CD4-positive, CD25-positive, alpha-beta regulatory T cell (primary cell): ENCODE measurements at regions not wholly inside any gene's neighbourhood (a gene's known extent, or its start where the extent isn't known, plus 50 kb on each side); places are given as distances from the start of the nearest gene placed in this dataset.

Experiments
- ATAC-seq, 2 donors: fragments of 150-1000 bp; cut with Tn5 transposase; one replicate each; pipeline ENCODE4 v1.10.0; 2021; ENCODE audit warnings: low read depth in 2 of 2, moderate number of reproducible peaks in 2 of 2, moderate library complexity in 1 of 2
- DNase-seq, 3 donors: peaks; one replicate each; pipeline versions ENCODE4 v3.0.0 to v3.0.0-alpha.2; 2012 to 2022; ENCODE audit warnings: mixed read lengths in 1 of 3
- H3K27ac ChIP-seq: one replicate; pipeline ENCODE4 v1.7.0; 2013; ENCODE audit warnings: mild to moderate bottlenecking, low read length; ENCODE audit not compliant: insufficient read depth, poor library complexity, severe bottlenecking
- H3K27me3 ChIP-seq: one replicate; pipeline ENCODE4 v1.7.0; 2013; ENCODE audit warnings: low read length; ENCODE audit not compliant: control insufficient read depth, insufficient read depth
- H3K36me3 ChIP-seq: one replicate; pipeline ENCODE4 v1.7.0; 2013; ENCODE audit warnings: mild to moderate bottlenecking, low read length, moderate library complexity; ENCODE audit not compliant: control insufficient read depth, insufficient read depth
- H3K4me1 ChIP-seq: 2 replicates; pipeline ENCODE4 v1.7.0; 2013; ENCODE audit warnings: mild to moderate bottlenecking, low read length; ENCODE audit not compliant: insufficient read depth, control insufficient read depth, poor library complexity, severe bottlenecking
- H3K4me3 ChIP-seq: one replicate; pipeline ENCODE4 v1.7.0; 2013; ENCODE audit warnings: low read depth, mild to moderate bottlenecking, low read length, moderate library complexity
- H3K9me3 ChIP-seq, 2 experiments: 1 replicate in 1 of 2; 2 replicates in 1 of 2; pipeline ENCODE4 v1.7.0; 2013; ENCODE audit warnings: low read length in 2 of 2, mild to moderate bottlenecking in 1 of 2, moderate library complexity in 1 of 2; ENCODE audit not compliant: control insufficient read depth in 2 of 2
- H3K27ac Mint-ChIP-seq, 3 donors: one replicate each; pipeline ENCODE4 v1.8.0; 2020 to 2022; ENCODE audit warnings: mild to moderate bottlenecking in 3 of 3, mixed read lengths in 3 of 3, moderate library complexity in 2 of 3
- H3K27me3 Mint-ChIP-seq: one replicate; pipeline ENCODE4 v1.8.0; 2022; ENCODE audit warnings: mild to moderate bottlenecking, mixed read lengths
- H3K36me3 Mint-ChIP-seq: one replicate; pipeline ENCODE4 v1.8.0; 2020; ENCODE audit warnings: mixed read lengths
- H3K4me1 Mint-ChIP-seq, 4 donors: one replicate each; pipeline ENCODE4 v1.8.0; 2020 to 2022; ENCODE audit warnings: mixed read lengths in 4 of 4, mild to moderate bottlenecking in 1 of 4
- H3K4me3 Mint-ChIP-seq, 4 donors: one replicate each; pipeline ENCODE4 v1.8.0; 2020 to 2022; ENCODE audit warnings: mild to moderate bottlenecking in 4 of 4, mixed read lengths in 4 of 4, moderate library complexity in 3 of 4
- H3K9me3 Mint-ChIP-seq, 7 donors: one replicate each; pipeline ENCODE4 v1.8.0; 2020 to 2022; ENCODE audit warnings: mixed read lengths in 7 of 7, mild to moderate bottlenecking in 3 of 7, moderate library complexity in 2 of 7

DNA sequence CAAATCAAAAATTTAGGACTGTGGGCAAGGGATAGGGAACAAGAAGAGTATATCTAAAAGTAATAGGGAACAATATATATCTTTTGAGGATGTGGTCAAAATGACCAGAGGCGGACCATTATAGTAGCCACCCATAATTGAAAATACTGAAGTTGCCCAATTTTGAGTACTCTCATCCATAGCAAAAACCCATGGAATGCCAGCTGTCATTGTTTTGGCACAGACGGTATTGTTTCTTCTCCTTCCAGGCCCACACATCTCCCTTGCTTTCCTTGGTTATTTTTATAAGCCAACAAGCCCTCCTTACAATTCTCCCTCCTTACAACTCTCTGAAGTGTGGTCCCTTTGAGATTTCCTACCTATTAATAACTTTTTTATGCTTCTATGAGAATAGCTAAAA lies 50.4 kb upstream of the RGMB start:
- Mint-ChIP-seq H3K27ac (no peak overlapping the region), H3K4me1 (no peaks in the 10 kb centered on the region), H3K9me3 (peaks cover 0 to 7% (median 3%) of the 10 kb centered on the region in 7 donors), H3K36me3 (no peaks in the 10 kb centered on the region), H3K4me3 (no peak overlapping the region), H3K27me3 (no peaks in the 10 kb centered on the region)
- H3K36me3 ChIP-seq: no peaks in the 10 kb centered on the region
- DNase-seq (no peak), ATAC-seq (no peak)
- no peaks in the 10 kb centered on the region for H3K27me3 ChIP-seq
- H3K9me3 ChIP-seq: no peaks in the 10 kb centered on the region
- H3K4me1 ChIP-seq: no peaks in the 10 kb centered on the region
- H3K4me3 ChIP-seq: no peak overlapping the region
- no peak overlapping the region for H3K27ac ChIP-seq
